ENCODE measurements at regions not wholly inside any gene's neighbourhood (a gene's known extent, or its start where the extent isn't known, plus 50 kb on each side); places are given as distances from the start of the nearest gene placed in this dataset.

- no peaks in the 10 kb centered on the region for H3K36me3 ChIP-seq (replicated peaks in 1 of 2; ENCODE audit: insufficient read depth in 1 of 2, low read depth in 2 of 2)
- ATAC-seq (no peak), DNase-seq (no peak)
- TF ChIP-seq, protein P1, sequence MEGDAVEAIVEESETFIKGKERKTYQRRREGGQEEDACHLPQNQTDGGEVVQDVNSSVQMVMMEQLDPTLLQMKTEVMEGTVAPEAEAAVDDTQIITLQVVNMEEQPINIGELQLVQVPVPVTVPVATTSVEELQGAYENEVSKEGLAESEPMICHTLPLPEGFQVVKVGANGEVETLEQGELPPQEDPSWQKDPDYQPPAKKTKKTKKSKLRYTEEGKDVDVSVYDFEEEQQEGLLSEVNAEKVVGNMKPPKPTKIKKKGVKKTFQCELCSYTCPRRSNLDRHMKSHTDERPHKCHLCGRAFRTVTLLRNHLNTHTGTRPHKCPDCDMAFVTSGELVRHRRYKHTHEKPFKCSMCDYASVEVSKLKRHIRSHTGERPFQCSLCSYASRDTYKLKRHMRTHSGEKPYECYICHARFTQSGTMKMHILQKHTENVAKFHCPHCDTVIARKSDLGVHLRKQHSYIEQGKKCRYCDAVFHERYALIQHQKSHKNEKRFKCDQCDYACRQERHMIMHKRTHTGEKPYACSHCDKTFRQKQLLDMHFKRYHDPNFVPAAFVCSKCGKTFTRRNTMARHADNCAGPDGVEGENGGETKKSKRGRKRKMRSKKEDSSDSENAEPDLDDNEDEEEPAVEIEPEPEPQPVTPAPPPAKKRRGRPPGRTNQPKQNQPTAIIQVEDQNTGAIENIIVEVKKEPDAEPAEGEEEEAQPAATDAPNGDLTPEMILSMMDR (IDR thresholded peaks at IDR 0.05), result no peak
- TF ChIP-seq POLR2A (IDR thresholded peaks at IDR 0.05), result no peak
- peak overlapping the region in 3 of 4 donors; percentile 8 to 17 (median 9) for H3K27ac ChIP-seq
- H3K4me1 ChIP-seq, result peaks cover 24% of the 10 kb centered on the region
- no peaks in the 10 kb centered on the region for H3K27me3 ChIP-seq
- H3K4me3 ChIP-seq, result no peak overlapping the region
- intact Hi-C loops (cut with DNase I), result no loop called here
- 19 to 22% methylated on average over 1 of the region's 1 CpG for WGBS, 2 donors
- no peaks in the 10 kb centered on the region for H3K9me3 ChIP-seq
These were observed 105.1 kb downstream of the MANEA start for GRCh38 chr6:95682476-95682875.

GRCh38 chr6:95685822-95686221 lies 108.5 kb downstream of the MANEA start:
- no peak for DNase-seq

GRCh38 chr6:95686272-95686671 lies 108.9 kb downstream of the MANEA start:
- H3K27me3 ChIP-seq, result no peaks in the 10 kb centered on the region
- peaks cover 32% of the 10 kb centered on the region for H3K4me1 ChIP-seq
- no peak overlapping the region for H3K4me3 ChIP-seq
- intact Hi-C loops (cut with DNase I), result no loop called here
- no peaks in the 10 kb centered on the region for H3K36me3 ChIP-seq (replicated peaks in 1 of 2; ENCODE audit: insufficient read depth in 1 of 2, low read depth in 2 of 2)
- DNase-seq, result no peak
- WGBS, 2 donors, result 34 to 42% methylated on average over 3 of the region's 3 CpGs
- no peaks in the 10 kb centered on the region for H3K9me3 ChIP-seq
- ATAC-seq, result no peak
- no peak overlapping the region for H3K27ac ChIP-seq
- TF ChIP-seq, protein P1 (IDR thresholded peaks at IDR 0.05), result no peak
- no peak for TF ChIP-seq POLR2A (IDR thresholded peaks at IDR 0.05)

More at GRCh38 chr6:95685822-95686221, 108.5 kb downstream of the MANEA start:
- intact Hi-C loops (cut with DNase I), result no loop called here
- Histone ChIP-seq H3K27ac (no peak overlapping the region), H3K4me1 (peaks cover 32% of the 10 kb centered on the region), H3K9me3 (no peaks in the 10 kb centered on the region), H3K27me3 (no peaks in the 10 kb centered on the region), H3K4me3 (no peak overlapping the region), H3K36me3 (replicated peaks in 1 of 2; ENCODE audit: insufficient read depth in 1 of 2, low read depth in 2 of 2) (no peaks in the 10 kb centered on the region)
- TF ChIP-seq, protein P1 (IDR thresholded peaks at IDR 0.05), result no peak
- TF ChIP-seq POLR2A (IDR thresholded peaks at IDR 0.05), result no peak
- no peak for ATAC-seq
- WGBS, 2 donors, result 65 to 68% methylated on average over 3 of the region's 3 CpGs

DNA sequence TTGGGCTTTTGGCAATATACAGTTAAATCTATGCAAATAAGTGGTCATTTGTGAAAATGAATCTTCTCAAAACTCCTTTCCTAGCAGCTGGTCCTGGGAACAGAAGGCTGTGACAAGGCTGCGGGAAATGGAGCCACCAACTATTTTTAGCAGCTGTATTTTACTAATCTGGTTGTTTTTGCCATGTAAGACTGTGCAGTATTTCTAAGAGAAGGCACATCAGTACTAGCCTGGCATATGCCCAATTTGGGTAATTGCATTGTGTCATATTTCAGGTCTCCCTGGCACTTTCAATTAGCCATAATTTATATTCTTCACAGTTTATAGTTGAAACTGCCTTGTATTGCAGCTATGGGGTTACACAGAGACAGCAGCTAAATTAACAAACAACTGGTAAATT lies 109.6 kb downstream of the MANEA start:
- Histone ChIP-seq H3K4me1 (peaks cover 30% of the 10 kb centered on the region), H3K27ac (peak overlapping the region in 1 of 4 donors; percentile 14), H3K9me3 (no peaks in the 10 kb centered on the region), H3K36me3 (replicated peaks in 1 of 2; ENCODE audit: insufficient read depth in 1 of 2, low read depth in 2 of 2) (no peaks in the 10 kb centered on the region), H3K4me3 (no peak overlapping the region), H3K27me3 (no peaks in the 10 kb centered on the region)
- ATAC-seq, result no peak
- intact Hi-C loops (cut with DNase I), result no loop called here
- no peak for DNase-seq
- whole genome bisulfite sequencing, 2 donors, result 19 to 47% methylated on average over 1 of the region's 1 CpG
- TF ChIP-seq, protein P1 (IDR thresholded peaks at IDR 0.05), result no peak
- TF ChIP-seq POLR2A (IDR thresholded peaks at IDR 0.05), result no peak

DNA sequence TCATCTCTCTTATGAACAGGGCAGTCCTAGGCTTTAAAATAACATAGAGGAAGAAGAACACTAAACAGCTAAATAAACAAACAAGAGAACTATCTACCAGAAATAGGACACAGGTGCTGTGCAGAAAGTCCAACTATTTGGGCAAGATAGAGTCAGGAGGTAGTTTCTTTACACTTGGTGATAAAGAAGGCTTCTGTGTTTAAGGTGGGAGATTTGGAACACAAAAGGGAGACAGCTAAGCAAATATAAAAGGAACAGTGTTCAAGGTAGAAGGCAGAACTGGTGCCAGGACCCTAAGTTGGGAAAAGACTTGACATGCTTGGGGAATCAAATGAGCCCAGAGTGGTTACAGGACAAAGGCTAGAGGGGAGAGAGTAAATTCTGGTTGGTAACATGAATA lies 110.5 kb downstream of the MANEA start:
- Histone ChIP-seq H3K27me3 (no peaks in the 10 kb centered on the region), H3K9me3 (no peaks in the 10 kb centered on the region), H3K4me1 (peaks cover 20% of the 10 kb centered on the region), H3K36me3 (replicated peaks in 1 of 2; ENCODE audit: insufficient read depth in 1 of 2, low read depth in 2 of 2) (no peaks in the 10 kb centered on the region), H3K27ac (no peak overlapping the region), H3K4me3 (no peak overlapping the region)
- ATAC-seq, result no peak
- TF ChIP-seq, protein P1 (IDR thresholded peaks at IDR 0.05), result no peak
- no peak for TF ChIP-seq POLR2A (IDR thresholded peaks at IDR 0.05)
- intact Hi-C loops (cut with DNase I), result no loop called here
- peak in 1 of 4 donors; percentile 11 for DNase-seq

All from body of pancreas (tissue), 4 donors.